ENCODE measurements at regions not wholly inside any gene's neighbourhood (a gene's known extent, or its start where the extent isn't known, plus 50 kb on each side); places are given as distances from the start of the nearest gene placed in this dataset.

DNA sequence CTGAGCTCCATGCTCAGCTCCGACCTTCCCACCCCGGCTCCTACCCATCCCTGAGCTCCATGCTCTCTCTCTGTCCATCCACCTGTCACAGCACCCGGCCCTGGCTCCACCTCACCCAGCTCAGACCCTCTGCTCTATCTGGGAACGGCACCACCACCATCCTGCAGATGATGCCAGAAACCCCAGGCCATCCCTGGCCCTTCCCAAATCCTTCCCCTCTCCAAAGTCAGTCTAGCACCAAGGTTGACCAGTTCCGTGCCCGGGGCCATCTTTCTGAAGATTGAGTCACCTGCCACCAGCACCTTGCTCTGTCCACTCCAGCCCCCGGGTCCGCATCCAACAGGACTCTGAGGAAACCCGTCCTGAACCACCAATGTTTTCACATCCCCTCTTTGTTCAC lies 969.6 kb downstream of the BRD1 start:
- TF ChIP-seq, protein P1, sequence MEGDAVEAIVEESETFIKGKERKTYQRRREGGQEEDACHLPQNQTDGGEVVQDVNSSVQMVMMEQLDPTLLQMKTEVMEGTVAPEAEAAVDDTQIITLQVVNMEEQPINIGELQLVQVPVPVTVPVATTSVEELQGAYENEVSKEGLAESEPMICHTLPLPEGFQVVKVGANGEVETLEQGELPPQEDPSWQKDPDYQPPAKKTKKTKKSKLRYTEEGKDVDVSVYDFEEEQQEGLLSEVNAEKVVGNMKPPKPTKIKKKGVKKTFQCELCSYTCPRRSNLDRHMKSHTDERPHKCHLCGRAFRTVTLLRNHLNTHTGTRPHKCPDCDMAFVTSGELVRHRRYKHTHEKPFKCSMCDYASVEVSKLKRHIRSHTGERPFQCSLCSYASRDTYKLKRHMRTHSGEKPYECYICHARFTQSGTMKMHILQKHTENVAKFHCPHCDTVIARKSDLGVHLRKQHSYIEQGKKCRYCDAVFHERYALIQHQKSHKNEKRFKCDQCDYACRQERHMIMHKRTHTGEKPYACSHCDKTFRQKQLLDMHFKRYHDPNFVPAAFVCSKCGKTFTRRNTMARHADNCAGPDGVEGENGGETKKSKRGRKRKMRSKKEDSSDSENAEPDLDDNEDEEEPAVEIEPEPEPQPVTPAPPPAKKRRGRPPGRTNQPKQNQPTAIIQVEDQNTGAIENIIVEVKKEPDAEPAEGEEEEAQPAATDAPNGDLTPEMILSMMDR (IDR thresholded peaks at IDR 0.05): no peak
- peak; percentile 38 for DNase-seq (ENCODE audit: low spot score)
- H3K4me3 ChIP-seq: no peak overlapping the region
- no peak overlapping the region for H3K27ac ChIP-seq

GRCh38 chr22:48857202-48857805 lies 970.4 kb downstream of the BRD1 start:
- H3K27ac ChIP-seq: no peak overlapping the region
- peak; percentile 31 for DNase-seq (ENCODE audit: low spot score)
- no peak overlapping the region for H3K4me3 ChIP-seq
- TF ChIP-seq, protein P1 (IDR thresholded peaks at IDR 0.05): no peak

- Histone ChIP-seq H3K4me3 (no peak overlapping the region), H3K27ac (no peak overlapping the region)
- TF ChIP-seq, protein P1 (IDR thresholded peaks at IDR 0.05): no peak
- DNase-seq (ENCODE audit: low spot score): peak; percentile 62
These were observed 971.4 kb downstream of the BRD1 start for GRCh38 chr22:48856308-48856615.

DNA sequence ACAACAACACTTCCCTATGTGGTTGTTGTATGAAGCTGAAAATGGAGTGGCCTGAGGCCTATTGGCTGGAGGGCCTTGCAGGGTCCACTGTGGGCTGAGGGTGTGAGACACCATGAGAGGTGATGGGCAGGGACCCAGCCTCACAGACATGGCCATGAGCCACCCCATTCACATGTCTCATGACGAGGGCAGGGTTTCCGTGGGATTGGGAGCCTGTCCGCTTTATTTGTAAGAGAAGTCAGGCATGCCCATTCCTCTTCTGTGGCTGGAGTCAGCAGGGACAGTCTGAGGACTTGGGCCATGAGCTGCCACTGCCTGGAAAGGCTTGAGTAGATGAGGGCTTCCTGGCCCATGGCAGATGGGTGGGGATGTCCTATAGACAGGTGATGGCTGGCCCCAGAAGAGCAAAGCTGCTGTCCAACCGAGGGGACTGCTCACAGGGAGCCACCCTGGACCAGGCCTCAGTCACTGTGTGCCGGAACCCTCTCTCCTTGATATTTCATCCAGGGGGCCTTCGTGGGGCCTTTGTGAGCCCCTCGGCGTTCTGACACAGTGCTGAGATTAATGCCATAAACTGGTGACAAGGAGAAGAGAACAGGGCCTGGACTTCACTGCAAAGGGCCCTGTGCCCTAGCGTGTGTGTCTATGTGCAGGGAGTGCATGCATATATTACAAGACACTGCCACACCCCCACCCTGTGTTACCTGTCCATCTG lies 971.9 kb downstream of the BRD1 start:
- Histone ChIP-seq H3K4me3 (no peak overlapping the region), H3K27ac (no peak overlapping the region)
- TF ChIP-seq, protein P1 (IDR thresholded peaks at IDR 0.05): no peak
- DNase-seq (ENCODE audit: low spot score): peak; percentile 38

- TF ChIP-seq, protein P1 (IDR thresholded peaks at IDR 0.05): no peak
- no peak overlapping the region for H3K4me3 ChIP-seq
- DNase-seq (ENCODE audit: low spot score): no peak
- H3K27ac ChIP-seq: no peak overlapping the region
These were observed 972.7 kb downstream of the BRD1 start for GRCh38 chr22:48855013-48855412.

DNA sequence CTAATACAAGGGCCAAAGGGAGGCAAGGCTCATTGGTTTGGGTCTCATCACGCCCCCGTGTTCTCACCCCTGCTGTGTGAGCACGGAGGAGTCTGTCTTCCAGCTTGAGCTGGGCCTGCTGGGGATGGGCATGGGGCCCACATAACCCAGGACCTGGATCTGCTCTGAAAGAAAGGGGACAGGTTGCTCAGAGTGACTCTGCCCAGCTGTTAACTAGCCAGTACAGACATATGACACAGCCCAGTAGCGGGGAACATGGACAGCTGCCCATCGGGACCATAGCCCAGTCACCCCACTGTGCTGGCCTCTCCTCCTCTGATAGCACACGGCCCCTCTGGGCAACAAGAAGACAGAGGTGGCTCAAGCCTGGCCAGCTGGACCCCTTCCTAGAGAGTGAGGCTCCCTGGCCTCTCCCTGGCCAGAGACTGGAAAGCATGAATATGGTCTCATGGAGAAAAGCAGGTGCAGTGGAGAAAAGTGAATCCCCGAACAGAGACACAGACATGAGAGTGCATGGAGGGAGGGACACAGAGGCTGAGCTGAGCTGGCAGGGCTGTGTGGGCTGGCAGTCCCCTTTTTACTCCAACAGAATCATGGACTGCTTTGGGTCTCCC lies 973.9 kb downstream of the BRD1 start:
- Histone ChIP-seq H3K27ac (no peak overlapping the region), H3K4me3 (no peak overlapping the region)
- peak; percentile 64 for DNase-seq (ENCODE audit: low spot score)
- TF ChIP-seq, protein P1 (IDR thresholded peaks at IDR 0.05): no peak
